HepG2 (cell line): ENCODE measurements at regions not wholly inside any gene's neighbourhood (a gene's known extent, or its start where the extent isn't known, plus 50 kb on each side); places are given as distances from the start of the nearest gene placed in this dataset.

Experiments used
- ATAC-seq: fragments of 200-7000 bp; cut with Tn5 transposase; 3 replicates; pipeline ENCODE4 v1.9.1; 2020; ENCODE audit warnings: mild to moderate bottlenecking, moderate library complexity
- BruUV-seq: library from RNA; stranded (reverse); fragments of 400-500 nt; replicated peaks from 2 replicates; lab custom pipeline; 2021; lab: Mats Ljungman, UMichigan
- CTCF ChIA-PET: fragments of 300-600 bp; formaldehyde crosslinking; extraction: SDS; loops from one replicate; lab custom pipeline; 2021; ENCODE audit warnings: low total read pairs, inconsistent platforms, low intra/inter-chr PET ratio; lab: Yijun Ruan, JAX
- POLR2A ChIA-PET: fragments of 350-600 bp; sonication (Branson Sonifier 250); formaldehyde crosslinking; loops from one replicate; lab custom pipeline; 2020; ENCODE audit warnings: antibody characterized with exemption, inconsistent platforms; lab: Yijun Ruan, JAX
- DNase-seq: peaks from one replicate; pipeline ENCODE4 v3.0.0-alpha.2; 2015; ENCODE audit warnings: low spot score
- FAIRE-seq: peaks from 3 replicates; lab custom pipeline; 2011; peaks lifted over from hg19 to GRCh38; lab: Jason Lieb, UNC
- H2AFZ ChIP-seq: one replicate; pipeline ENCODE4 v1.6.1; 2011; ENCODE audit warnings: low read length, inconsistent platforms
- H3K27ac ChIP-seq: fragments of 300-600 bp; 3 replicates; pipeline ENCODE4 v1.8.0; 2011; ENCODE audit warnings: mixed run types, mild to moderate bottlenecking, mixed read lengths, low read length, inconsistent platforms; ENCODE audit not compliant: insufficient read depth; ENCODE audit errors: extremely low read length
- H3K27me3 ChIP-seq, 2 experiments: fragments of 200-600 bp in 1 of 2; 2 replicates in 1 of 2; 3 replicates in 1 of 2; pipeline versions ENCODE4 v1.6.0 to v1.8.0; 2011; ENCODE audit warnings: low read length in 2 of 2, mild to moderate bottlenecking in 2 of 2, moderate library complexity in 2 of 2, inconsistent platforms in 1 of 2; ENCODE audit not compliant: insufficient read depth in 2 of 2, control insufficient read depth in 1 of 2
- H3K36me3 ChIP-seq, 2 experiments: fragments of 200-600 bp in 1 of 2; replicated peaks in 1 of 2; 2 replicates in 1 of 2; 3 replicates in 1 of 2; pipeline versions ENCODE4 v1.5.1 to v1.8.0; 2011; ENCODE audit warnings: low read length in 2 of 2, inconsistent platforms in 1 of 2; ENCODE audit not compliant: insufficient read depth in 2 of 2, control insufficient read depth in 1 of 2
- H3K4me1 ChIP-seq: 2 replicates; pipeline ENCODE4 v1.5.1; 2012; ENCODE audit warnings: low read length, inconsistent platforms; ENCODE audit not compliant: insufficient read depth
- H3K4me2 ChIP-seq: 2 replicates; pipeline ENCODE4 v1.6.0; 2011; ENCODE audit warnings: low read depth, low read length, inconsistent platforms
- H3K4me3 ChIP-seq, 3 experiments: fragments of 200-600 bp in 1 of 3; sonication (generic), shearing (Covaris generic) in 1 of 3; replicated peaks in 1 of 3; 2 replicates each; pipeline ENCODE4 v1.5.1; 2011 to 2016; ENCODE audit warnings: low read length in 3 of 3, inconsistent platforms in 2 of 3, low read depth in 2 of 3, mild to moderate bottlenecking in 2 of 3, control low read depth in 1 of 3, mixed read lengths in 1 of 3; ENCODE audit not compliant: insufficient read depth in 1 of 3
- H3K79me2 ChIP-seq: one replicate; pipeline ENCODE4 v1.6.1; 2011; ENCODE audit warnings: low read length, inconsistent platforms; ENCODE audit not compliant: insufficient read depth
- H3K9ac ChIP-seq: 2 replicates; pipeline ENCODE4 v1.6.0; 2011; ENCODE audit warnings: mild to moderate bottlenecking, low read depth, low read length, inconsistent platforms; ENCODE audit not compliant: insufficient read depth
- H3K9me3 ChIP-seq: 2 replicates; pipeline ENCODE4 v1.5.1; 2012; ENCODE audit warnings: mild to moderate bottlenecking, low read length
- H4K20me1 ChIP-seq: 2 replicates; pipeline ENCODE4 v1.6.0; 2011; ENCODE audit warnings: inconsistent platforms, mild to moderate bottlenecking, low read length, moderate library complexity; ENCODE audit not compliant: insufficient read depth
- AHR ChIP-seq: IDR thresholded peaks from 2 replicates; pipeline ENCODE4 v1.6.1; 2018; ENCODE audit warnings: missing genetic modification reagents, missing compliant biosample characterization
- ATF2 ChIP-seq: sonication (generic); formaldehyde crosslinking; IDR thresholded peaks from 2 replicates; pipeline ENCODE4 v1.4.0; 2020; ENCODE audit warnings: missing genetic modification reagents
- HIVEP1 ChIP-seq: sonication (generic); formaldehyde crosslinking; IDR thresholded peaks from 2 replicates; pipeline ENCODE4 v1.4.0; 2020; ENCODE audit warnings: mild to moderate bottlenecking, missing genetic modification reagents
- JUND ChIP-seq: sonication (generic); formaldehyde crosslinking; IDR thresholded peaks from 2 replicates; pipeline ENCODE4 v1.8.0; 2022; ENCODE audit warnings: mild to moderate bottlenecking, missing genetic modification reagents
- THYN1 ChIP-seq: sonication (generic); formaldehyde crosslinking; IDR thresholded peaks from 2 replicates; pipeline ENCODE4 v1.8.1; 2023; ENCODE audit warnings: low read depth, mild to moderate bottlenecking, moderate library complexity, missing genetic modification reagents, borderline replicate concordance
- ZBTB38 ChIP-seq: sonication (generic); formaldehyde crosslinking; IDR thresholded peaks from 2 replicates; pipeline ENCODE4 v1.5.1; 2020; ENCODE audit warnings: mild to moderate bottlenecking, missing genetic modification reagents
- ZNF18 ChIP-seq: sonication (generic); formaldehyde crosslinking; IDR thresholded peaks from 2 replicates; pipeline ENCODE4 v1.8.0; 2022; ENCODE audit warnings: mild to moderate bottlenecking, missing genetic modification reagents; ENCODE audit not compliant: insufficient replicate concordance
- ZNF263 ChIP-seq: sonication (generic); formaldehyde crosslinking; IDR thresholded peaks from 2 replicates; pipeline ENCODE4 v1.4.0; 2020; ENCODE audit warnings: missing genetic modification reagents
- ZNF724P ChIP-seq: sonication (generic); formaldehyde crosslinking; IDR thresholded peaks from 2 replicates; pipeline ENCODE4 v1.8.0; 2022; ENCODE audit warnings: missing genetic modification reagents, borderline replicate concordance
- ZZZ3 ChIP-seq: sonication (generic); formaldehyde crosslinking; IDR thresholded peaks from 2 replicates; pipeline ENCODE4 v1.4.0; 2020; ENCODE audit warnings: missing genetic modification reagents, mild to moderate bottlenecking, borderline replicate concordance
- WGBS: methylation state at CpG from one replicate; pipeline ENCODE4 v1.1.6; 2017; ENCODE audit warnings: low lambda C conversion rate; 5-methylcytosine and 5-hydroxymethylcytosine counted together
- in situ Hi-C: cut with HindIII; loops from 2 replicates; pipeline ENCODE4 v1.10.0; 2017; ENCODE audit warnings: low pct_unique_long_range_greater_than_20kb; ENCODE audit not compliant: extremely low pct_ligation_motif_present
- intact Hi-C: fragments of 100-400 bp; cut with micrococcal nuclease; formaldehyde crosslinking; loops from one replicate; pipeline ENCODE4 v1.10.0; 2022; ENCODE audit not compliant: unreplicated experiment

GRCh38 chr2:103169861-103170260 lies 408.0 kb downstream of the TMEM182 start:
- POLR2A ChIA-PET = no interaction called here
- no peaks in the 10 kb centered on the region for H4K20me1 ChIP-seq
- FAIRE-seq (no peak), ATAC-seq (no peak), DNase-seq (no peak)
- no peak overlapping the region for H3K4me3 ChIP-seq
- no peak overlapping the region for H3K4me2 ChIP-seq
- no peak overlapping the region for H3K27ac ChIP-seq
- in situ Hi-C loops = loop anchor here (25.0 kb wide), 1 partner anchor 1767 kb away; no protein-coding TSS in a partner anchor
- CTCF ChIA-PET = no interaction called here
- H3K4me1 ChIP-seq = peaks cover 13% of the 10 kb centered on the region
- H3K27me3 ChIP-seq = no peaks in the 10 kb centered on the region
- no peaks in the 10 kb centered on the region for H3K9me3 ChIP-seq
- TF ChIP-seq THYN1 (CRISPR knock-in tag) (no peak), ATF2 (CRISPR knock-in tag) (no peak)
- TF ChIP-seq, all 625 proteins: peak for 0
- Histone ChIP-seq H2AFZ (no peak overlapping the region), H3K9ac (no peak overlapping the region), H3K79me2 (no peaks in the 10 kb centered on the region), H3K36me3 (no peaks in the 10 kb centered on the region)
- no TSS peak for BruUV-seq
- intact Hi-C loops = no loop called here

- WGBS = 33% methylated on average over 2 of the region's 2 CpGs
- ATAC-seq (no peak), DNase-seq (no peak), FAIRE-seq (no peak)
- intact Hi-C loops (no loop called here), in situ Hi-C loops (loop anchor here (25.0 kb wide), 1 partner anchor 1764 kb away; no protein-coding TSS in a partner anchor)
- H4K20me1 ChIP-seq = no peaks in the 10 kb centered on the region
- POLR2A ChIA-PET = no interaction called here
- no peak overlapping the region for H3K9ac ChIP-seq
- no peak overlapping the region for H3K4me3 ChIP-seq
- H2AFZ ChIP-seq = no peak overlapping the region
- no peaks in the 10 kb centered on the region for H3K27me3 ChIP-seq
- H3K4me2 ChIP-seq = no peak overlapping the region
- H3K36me3 ChIP-seq = no peaks in the 10 kb centered on the region
- no peaks in the 10 kb centered on the region for H3K9me3 ChIP-seq
- CTCF ChIA-PET = no interaction called here
- TF ChIP-seq ZNF18 (CRISPR knock-in tag) (no peak), ZBTB38 (CRISPR knock-in tag) (no peak), HIVEP1 (CRISPR knock-in tag) (no peak), ZZZ3 (CRISPR knock-in tag) (no peak), ZNF263 (no peak), JUND (no peak), ZNF724P (CRISPR knock-in tag) (no peak), AHR (CRISPR knock-in tag) (no peak)
- H3K79me2 ChIP-seq = no peaks in the 10 kb centered on the region
- H3K27ac ChIP-seq = no peak overlapping the region
- no TSS peak for BruUV-seq
- H3K4me1 ChIP-seq = no peaks in the 10 kb centered on the region
Measured at GRCh38 chr2:103172821-103173220, 411.0 kb downstream of the TMEM182 start.
